ENCODE measurements at regions not wholly inside any gene's neighbourhood (a gene's known extent, or its start where the extent isn't known, plus 50 kb on each side); places are given as distances from the start of the nearest gene placed in this dataset.

DNA sequence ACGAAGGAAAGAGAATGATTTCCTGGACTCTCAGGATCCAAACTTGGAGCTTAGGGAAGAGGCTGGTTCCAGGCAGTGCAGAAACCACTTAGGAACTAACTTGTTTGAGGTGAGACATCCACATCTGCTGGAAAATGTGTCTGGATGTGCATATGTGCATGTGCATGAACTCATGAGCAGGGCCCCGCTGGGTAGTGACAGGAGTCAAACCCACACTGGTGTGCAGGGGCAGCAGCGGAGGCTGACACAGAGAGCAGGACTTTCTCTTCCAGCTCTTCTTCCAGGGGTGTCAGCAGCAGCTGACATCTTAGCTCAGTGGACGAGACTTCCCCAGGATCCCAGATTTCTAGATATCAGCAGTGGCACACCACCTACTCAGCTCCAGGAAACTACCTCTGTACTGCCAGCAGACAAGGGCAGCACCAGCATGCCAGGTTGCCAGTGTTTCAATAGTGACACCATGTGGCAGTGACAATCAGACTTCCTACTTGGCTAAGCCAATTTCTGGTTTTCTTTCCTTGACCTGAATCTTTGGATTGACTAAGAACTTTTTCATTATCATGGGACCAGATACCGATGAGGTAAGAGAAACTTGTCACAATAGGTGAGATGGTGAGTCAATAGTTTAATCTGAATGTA lies 227.5 kb upstream of the ZC3H12C start:
- peak; percentile 3 for DNase-seq

DNA sequence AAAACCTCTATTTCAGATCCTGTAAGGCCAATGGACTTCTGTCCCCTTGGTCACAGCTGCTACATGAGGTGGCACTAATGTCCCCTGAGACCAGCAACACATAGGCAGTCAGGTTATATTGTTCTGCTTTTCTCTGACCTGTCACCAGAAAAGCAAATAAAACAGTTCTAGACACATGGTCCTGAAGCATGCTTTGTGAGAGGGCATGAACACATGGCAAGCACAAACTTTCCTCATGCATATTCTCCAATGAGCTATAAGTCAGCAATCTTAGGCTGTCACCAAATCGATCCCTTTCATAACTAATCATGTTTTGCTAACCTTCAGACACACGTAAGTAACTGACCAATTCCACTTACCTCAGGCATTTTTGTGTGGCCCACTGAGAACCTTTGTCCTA lies 225.4 kb upstream of the ZC3H12C start:
- DNase-seq, result no peak

DNA sequence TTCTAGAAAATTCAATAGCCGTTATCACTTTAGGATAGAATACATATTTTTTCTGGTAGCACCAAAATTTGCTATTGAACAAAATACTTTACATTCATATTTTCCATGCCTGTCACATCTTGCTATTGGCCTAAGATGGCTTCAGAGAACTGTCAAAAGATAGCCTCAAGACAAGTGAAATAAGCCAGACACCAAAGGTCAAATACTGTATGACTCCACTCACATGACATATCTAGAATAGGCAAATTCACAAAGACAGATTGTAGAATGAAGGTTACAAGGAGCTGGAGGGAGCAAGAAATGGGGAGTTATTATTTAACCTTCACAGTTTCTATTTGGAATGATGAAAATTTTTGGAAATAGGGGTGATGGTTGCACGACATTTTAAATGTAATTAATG lies 223.7 kb upstream of the ZC3H12C start:
- DNase-seq, result no peak

DNA sequence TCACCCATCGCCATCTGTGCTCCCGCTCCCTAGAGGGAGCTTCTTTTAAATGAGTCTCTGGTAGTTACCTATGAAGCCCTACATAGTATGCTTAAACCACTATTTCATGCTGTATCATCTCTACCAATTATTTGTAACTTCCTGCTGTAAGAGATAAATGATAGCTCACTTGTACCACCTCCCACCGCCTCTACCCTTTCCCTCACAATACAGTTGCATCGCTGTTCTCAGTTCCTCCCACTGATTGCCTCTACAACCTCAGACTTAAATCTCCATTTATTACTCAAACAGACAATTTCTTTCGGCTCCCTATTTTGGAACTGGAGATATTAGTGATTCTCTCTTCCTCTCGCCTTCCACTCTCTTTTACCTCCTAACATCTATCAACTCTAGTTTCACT lies 222.9 kb upstream of the ZC3H12C start:
- no peak for DNase-seq

DNA sequence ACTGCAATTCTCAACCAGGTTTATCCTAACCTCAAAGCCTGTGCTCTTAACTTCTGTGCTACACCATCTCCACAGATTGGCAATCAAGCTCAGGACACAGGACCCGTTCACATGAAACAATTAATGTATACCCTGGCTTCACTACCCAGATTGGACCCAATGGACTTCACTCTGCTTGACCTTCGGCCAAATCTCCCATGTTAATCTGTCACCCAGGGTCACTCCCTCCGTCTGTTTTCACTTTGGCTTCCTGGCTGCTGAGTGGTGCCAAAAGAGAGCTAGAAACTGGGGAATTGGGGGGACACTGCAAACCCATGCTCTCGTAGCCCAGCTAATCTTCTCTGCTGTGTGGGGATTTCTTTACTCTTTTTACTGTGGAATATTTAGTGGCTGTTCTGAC lies 216.1 kb upstream of the ZC3H12C start:
- DNase-seq, result no peak

DNA sequence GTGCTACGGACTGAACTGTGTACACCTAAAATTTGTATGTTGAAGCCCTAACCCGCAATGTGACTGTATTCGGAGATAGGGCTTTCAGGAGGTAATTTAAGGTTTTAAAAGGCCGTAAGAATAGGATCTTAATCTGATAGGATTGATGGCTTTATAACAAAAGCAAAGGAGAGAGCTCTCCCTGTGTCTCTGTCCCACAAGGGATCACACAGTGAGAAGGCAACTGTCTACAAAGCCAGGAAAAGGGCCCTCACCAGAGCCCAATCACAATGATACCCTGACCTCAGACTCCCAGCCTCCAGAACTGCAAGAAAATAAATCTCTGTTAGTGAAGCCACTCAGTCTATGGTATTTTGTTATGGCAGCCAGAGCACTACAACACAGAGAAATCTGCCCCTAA lies 208.7 kb upstream of the ZC3H12C start:
- DNase-seq, result no peak

DNA sequence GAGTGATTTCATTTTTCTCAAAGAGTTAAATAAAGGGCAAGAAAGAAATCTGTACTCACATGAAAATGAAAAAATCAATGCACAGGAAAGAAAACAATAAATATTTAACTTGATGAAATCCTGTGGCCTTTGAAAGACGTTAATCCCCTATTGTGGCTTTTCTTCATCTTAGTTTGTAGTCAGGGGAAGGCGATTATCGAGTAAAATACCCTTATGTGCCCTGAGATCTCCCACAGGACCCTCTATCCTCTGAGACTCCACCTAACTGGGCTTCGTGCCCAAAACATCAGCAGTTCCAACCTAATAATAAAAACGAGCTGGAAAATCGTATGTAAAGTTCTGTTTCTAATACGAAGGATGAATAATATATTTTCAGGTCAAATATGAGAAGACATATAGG lies 208.2 kb upstream of the ZC3H12C start:
- DNase-seq, result no peak

DNA sequence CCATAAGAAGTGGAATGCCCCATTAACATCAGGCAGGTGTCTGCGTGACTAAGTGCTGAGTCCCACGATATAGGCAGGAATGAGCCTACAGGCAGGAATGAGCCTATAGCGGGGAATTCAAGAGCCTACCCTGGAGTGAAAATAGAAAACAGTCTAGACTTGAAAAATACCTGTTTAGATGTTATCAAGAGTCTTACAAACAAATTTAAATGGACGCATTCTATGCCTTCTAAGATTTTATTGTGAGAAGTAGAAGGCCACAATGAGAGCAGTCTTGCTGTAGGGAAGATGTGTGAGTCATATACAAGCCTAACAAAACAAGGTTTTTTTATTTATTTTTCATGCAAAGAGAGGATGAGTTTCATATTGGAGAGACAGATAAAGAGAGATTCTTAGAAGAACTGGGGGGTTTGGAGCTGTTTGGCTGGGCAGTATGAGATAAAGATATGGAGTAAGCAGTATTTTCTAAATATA lies 200.8 kb upstream of the ZC3H12C start:
- no peak for DNase-seq

DNA sequence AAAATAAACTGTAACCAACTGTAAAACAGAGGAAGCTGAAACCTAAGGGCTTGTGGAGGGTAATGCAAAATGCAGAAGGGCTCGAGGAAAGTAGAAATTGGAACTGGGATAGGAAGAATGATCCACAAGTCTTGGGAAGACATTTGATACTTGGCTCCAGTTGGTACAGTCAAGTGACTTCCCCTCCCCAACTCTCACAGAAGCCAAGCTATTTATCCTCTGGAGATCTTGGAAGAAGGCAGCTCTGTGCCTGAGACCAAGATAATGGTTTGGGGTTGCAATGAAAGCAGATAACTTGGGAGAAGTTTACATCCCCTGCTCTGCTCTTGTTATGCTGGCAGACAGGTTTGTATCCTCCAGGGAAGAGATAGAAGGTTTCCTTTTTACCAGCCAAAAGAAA lies 198.9 kb upstream of the ZC3H12C start:
- DNase-seq, result no peak

DNA sequence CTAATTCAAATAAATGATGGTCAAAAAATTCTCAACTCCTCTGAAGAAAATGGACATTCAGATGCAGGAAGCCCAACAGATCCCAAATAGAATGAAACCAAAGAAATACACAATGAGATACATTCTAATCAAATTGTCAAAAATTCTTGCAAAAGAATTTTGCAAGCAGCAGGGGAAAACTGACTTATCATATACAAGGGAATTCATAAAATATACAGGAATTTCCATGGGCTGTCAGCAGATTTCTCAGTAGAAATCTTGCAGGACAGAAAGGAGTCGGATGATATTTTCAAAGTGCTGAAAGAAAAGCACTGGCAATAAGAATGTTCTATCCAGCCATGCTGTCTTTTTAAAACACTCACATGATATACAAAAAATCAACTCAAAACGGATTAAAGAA lies 194.6 kb upstream of the ZC3H12C start:
- DNase-seq, result no peak

DNA sequence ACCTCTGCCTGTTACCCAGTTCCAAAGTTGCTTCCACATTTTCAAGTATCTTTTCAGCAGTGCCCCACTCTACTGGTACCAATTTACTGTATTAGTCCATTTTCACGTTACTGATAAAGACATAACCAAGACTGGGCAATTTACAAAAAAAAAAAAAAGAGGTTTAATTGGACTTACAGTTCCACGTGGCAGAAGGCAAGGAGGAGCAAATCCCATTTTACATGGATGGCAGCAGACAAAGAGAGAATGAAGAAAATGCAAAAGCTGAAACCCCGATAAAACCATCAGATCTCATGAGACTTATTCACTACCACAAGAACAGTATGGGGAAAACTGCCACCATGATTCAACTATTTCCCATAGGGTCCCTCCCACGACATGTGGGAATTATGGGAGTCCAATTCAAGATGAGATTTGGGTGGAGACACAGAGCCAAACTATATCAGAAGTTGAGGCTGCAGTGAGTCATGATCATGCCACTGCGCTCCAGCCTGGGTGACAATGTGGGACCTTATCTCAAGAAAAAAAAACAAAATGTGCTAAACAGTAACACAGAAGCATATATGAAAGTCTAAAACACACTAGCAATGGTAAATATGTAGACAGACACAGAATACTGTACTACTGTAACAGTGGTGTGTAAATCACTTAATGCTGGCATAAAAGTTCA lies 190.3 kb upstream of the ZC3H12C start:
- DNase-seq, result no peak

DNA sequence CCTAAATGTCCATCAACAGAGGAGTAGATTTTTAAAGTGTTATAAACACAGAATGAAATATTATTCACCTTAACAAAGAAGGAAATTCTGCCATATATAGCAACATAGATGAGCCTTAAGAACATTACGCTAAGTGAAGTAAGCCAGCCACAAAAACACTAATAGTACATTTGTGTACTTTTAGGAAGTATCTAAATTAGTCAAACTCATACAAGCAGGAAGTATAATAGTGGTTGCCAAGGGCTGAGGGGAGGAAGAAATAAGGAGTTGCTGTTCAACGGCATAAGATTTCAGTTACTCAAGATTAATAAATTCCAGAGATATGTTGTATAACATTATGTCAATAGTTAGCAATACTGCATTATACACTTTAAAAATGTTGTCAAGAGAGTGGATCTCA lies 181.7 kb upstream of the ZC3H12C start:
- DNase-seq, result peak; percentile 46

DNA sequence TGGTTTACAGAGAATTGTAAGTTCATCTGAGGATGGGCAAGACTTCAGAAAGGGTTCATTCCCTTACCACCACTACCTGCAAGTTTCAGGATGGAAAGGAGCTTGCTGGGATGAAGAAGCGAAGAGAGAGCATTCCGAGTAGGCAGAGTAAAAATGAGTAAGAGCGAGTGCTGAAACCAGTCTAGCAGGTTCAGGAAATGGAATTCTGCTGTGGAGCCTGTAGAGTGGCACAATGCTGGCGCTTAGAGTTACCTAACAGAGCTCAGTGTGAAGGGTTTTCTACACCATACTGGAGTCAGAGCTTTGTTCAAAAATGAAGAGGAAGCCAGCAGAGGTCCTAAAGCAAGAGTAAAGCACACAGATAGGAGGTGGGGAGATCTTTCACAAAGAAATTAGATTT lies 179.2 kb upstream of the ZC3H12C start:
- DNase-seq, result no peak

DNA sequence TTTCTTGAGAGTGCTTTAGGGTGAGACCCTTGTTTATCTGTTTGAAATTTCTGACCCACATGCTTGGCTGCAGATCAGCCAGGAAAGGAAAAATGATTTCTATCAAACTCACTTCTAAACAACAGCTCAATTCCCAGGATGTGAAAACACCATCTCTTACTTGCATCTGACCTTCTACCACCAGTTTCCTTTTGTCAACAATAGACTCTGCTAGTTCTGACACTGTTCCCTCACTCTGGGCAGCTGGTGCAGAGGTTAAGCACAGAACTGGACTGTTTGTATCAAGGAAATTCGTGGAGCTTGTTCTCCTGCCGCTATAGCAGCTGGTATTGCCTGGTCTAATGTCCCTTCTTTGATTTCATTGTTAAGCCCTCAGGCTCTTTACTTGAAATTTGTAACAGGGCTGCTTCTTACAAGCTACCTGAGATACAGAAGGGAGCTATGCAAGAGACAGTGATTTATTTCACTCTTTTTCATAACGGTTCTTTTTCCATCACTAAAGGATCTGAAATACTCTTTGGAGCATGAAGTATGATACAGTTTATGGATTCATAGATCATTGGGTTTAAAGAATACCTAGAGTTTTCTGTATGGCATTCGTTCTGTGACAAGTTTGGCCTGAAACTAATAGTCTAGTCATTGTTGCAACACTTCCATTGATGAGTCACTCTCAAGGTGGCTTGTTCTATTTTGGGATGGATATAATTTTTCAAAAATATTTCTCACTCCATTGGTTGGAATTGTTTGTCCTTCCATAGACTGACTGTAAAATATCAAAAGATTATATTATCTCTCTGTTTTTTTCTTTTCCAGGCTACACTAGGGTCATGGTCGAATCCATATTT lies 178.2 kb upstream of the ZC3H12C start:
- no peak for DNase-seq

DNA sequence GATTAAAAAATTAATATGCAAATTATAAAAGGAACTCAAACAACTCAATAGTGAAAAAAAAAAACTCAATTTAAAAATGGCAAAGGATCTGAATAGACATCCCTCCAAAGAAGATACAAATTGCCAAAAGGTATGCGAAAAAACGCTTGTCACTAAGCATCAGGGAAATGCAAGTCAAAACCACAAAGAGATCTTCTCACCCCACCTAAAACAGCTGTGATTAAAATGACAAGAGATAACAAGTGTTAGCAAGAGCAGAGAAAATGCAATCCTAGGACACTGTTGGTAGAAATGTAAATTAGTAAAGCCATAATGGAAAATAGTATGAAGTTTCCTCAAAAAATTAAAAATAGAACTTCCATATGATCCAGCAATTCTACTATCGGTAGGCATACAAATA lies 166.3 kb upstream of the ZC3H12C start:
- no peak for DNase-seq

DNA sequence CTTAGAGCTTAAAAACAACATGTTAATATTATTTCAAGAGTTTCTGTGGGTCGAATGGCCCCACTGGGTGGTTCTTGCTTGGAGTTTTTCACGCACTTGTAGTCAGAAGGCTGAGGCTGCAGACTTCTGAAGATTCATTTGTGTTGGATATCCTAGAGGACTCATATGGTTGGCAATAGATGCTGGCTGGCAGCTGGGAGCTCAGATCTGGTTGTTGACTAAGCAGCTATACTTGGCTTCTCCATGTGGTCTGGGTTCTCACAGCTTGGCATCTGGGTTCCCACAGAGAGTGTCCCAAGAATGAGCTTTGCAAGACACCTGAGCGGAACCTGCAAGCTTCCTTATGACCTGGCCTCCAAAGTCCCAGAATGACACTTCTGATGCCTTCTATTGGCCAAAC lies 163.9 kb upstream of the ZC3H12C start:
- DNase-seq, result no peak

DNA sequence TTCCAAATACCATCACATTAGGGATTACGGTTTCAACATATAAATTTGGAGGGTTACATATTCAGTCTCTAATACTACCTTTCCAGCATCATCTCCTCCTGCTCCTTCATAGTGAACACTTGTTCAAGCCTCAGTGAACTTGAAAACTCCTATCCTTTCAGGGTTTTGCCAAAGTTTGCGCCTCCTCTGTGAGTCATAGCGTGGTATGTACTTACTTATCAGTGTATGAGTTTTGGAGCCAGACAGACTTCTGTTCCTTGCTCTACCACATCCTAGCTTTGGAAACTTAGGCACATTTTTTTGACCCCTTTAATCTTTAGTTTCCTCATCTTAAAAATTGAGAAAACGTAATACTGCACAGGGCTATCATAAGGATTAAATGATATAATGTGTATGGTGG lies 160.1 kb upstream of the ZC3H12C start:
- DNase-seq, result no peak

DNA sequence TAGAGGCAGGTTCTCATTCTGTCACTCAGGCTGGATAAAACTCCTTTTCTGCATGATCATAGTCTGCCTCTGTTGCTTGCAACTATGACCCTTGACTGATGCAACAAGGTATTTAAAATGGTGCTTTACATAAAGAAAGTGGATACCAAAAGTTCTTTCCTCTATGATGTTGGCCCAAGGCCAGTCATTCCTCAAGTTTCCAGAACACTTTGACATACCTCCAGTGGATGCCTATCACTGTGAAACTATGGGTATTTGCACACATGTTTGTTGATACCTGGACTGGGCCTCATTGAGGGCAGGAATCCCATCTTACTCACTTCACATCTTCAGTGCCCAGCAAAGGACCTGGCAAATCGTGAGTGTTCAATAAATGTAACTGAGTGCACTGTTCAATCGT lies 159.0 kb upstream of the ZC3H12C start:
- no peak for DNase-seq

DNA sequence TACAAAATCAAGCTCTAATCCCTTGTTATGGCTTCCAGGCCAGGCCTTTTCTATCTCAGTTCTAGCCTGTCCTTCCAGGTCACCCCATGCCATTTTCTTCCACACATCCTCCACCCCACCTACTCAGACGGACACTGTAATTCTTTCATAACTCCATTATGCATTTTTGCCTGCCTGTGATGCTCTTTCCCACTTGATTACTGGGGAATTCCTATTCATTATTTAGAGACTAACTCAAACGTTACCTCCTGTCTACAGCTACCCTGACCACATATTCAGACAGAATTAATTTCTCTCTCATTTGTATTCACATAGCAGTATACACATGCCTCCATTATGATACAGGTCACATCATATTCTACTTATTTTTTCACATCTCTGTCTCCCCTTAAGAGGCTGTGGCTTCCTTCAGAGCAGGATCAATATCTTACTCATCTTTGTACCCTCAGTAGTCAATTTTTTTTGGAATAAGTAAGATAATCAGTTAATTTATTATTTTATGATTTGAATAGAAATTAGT lies 156.5 kb upstream of the ZC3H12C start:
- no peak for DNase-seq

DNA sequence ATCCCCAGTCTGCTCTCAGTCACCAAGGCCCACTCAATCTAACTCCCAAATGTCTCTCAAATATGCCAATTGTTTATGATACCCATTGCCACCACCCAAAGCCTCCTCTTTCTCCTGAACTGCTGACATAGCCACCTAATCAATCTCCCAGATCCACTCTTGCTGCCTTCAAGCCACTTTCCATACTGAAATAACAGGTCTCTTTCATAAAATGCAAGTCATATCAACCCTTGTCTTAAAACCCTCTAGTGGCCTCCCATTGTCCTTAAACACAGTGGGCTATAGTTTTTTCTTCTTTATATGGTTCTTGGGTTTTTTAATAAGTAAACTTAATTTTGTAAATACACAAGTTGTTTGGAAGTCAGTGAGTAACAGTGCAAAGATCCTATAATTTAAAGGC lies 155.2 kb upstream of the ZC3H12C start:
- no peak for DNase-seq

DNA sequence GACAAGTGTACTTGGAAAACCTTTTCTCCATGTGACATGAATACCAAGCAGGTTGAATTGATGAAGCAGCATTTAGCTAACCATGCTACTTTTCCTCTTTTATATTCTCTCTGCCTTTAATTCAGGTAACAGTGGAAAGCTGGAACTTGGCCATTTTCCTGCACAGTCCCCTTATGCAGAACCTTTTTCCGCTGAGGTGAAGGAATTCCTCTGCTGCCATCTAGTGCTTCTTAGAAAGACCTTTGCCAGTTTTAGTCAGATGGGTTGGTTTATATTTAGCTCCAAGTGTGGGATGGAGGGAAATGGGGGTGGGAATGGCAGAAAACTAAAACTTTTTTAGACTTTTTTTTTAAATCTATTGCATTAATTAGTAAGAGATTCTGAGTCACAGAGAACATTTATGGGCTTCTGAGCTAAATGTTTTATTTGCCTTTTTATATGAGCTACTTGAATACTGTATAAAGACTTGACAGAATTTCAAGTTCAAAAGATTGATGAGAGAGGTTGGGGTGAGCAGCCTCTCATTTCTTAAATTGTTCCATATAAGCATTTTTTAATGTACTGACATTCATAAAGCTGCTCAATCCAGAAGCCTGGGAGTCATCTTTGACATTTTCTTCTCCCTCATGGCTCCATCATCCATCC lies 153.9 kb upstream of the ZC3H12C start:
- DNase-seq, result peak; percentile 66

DNA sequence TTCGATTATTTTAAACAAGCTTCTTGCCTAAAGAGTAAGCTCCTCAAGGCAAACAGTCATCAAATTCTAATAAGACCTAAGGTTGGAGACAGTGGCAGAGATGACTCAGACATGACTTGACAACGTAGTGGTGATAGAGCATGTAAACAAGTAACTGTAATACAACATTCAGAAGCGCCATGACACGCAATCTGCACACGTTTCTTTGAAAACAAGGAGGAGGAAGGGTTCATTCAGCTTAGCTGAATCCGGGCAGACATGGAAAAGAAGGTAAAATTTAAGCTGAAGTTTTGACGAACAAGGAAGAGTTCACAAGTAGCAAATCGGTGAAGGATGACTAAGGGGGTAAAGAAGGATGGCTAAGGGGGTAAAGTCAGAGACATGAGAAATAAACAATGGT lies 152.4 kb upstream of the ZC3H12C start:
- peak; percentile 30 for DNase-seq

DNA sequence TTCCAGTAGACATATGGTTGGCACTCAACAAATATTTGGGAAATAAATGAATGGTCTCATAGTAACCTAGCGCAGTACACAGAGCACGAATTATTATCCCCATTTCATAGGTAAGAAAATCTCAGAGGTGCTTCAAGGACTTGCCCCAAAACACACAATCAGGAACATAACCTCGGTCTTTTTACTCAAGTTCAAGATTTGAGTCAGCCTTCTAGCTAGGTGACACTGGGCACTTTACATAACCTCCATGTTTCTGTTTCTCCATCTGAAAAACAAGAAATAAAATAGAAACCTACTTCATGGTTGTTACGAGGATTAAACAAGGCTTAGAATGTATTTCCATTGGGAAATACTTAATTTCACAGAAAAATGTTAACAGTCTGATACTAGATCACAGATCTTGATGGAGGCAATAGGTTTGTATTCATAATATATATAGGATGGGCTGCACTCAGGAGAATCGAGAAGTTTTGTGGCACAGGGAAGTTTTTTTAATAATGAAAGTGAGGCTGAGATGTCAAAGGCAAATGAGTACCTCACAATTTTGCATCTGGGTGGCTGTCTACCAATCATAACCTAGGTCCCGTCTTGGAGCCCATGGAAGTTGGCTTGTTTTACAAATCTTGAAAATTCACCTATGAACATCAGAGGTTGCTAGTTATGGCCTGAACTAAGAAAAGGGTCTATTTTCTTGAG lies 147.4 kb upstream of the ZC3H12C start:
- no peak for DNase-seq

Data from inflammatory macrophage treated with lipopolysaccharide for 4 hours (primary cell).